Neural cell (in vitro differentiated cells): ENCODE measurements at regions not wholly inside any gene's neighbourhood (a gene's known extent, or its start where the extent isn't known, plus 50 kb on each side); places are given as distances from the start of the nearest gene placed in this dataset.

Source experiments
- H2AFZ ChIP-seq: fragments of 200-600, 300-800 bp; sonication (generic), shearing (Covaris generic); 2 replicates; pipeline ENCODE4 v1.6.0; 2014; ENCODE audit warnings: low read depth, mild to moderate bottlenecking, antibody characterized with exemption, low read length, moderate library complexity
- H3F3A ChIP-seq: fragments of 200-600 bp; shearing (Covaris generic); 2 replicates; pipeline ENCODE4 v1.6.1; 2016; ENCODE audit warnings: mild to moderate bottlenecking, moderate library complexity, mixed read lengths, antibody characterized with exemption, low read length; ENCODE audit not compliant: insufficient read depth, poor library complexity, severe bottlenecking
- H3K27ac ChIP-seq: fragments of 200-600, 300-800 bp; sonication (generic), shearing (Covaris generic); 2 replicates; pipeline ENCODE4 v1.5.1; 2014; ENCODE audit warnings: mild to moderate bottlenecking, low read length, moderate library complexity
- H3K27me3 ChIP-seq: fragments of 300-800, 200-600 bp; sonication (generic), shearing (Covaris generic); 2 replicates; pipeline ENCODE4 v1.6.0; 2014; ENCODE audit warnings: mild to moderate bottlenecking, low read depth, low read length, moderate library complexity; ENCODE audit not compliant: insufficient read depth
- H3K36me3 ChIP-seq: fragments of 300-800, 200-600 bp; sonication (generic), shearing (Covaris generic); 2 replicates; pipeline ENCODE4 v1.5.1; 2014; ENCODE audit warnings: mild to moderate bottlenecking, antibody characterized with exemption, low read length, moderate library complexity; ENCODE audit not compliant: insufficient read depth
- H3K4me2 ChIP-seq: fragments of 300-800, 200-600 bp; sonication (generic), shearing (Covaris generic); 2 replicates; pipeline ENCODE4 v1.6.0; 2014; ENCODE audit warnings: mild to moderate bottlenecking, low read length
- H3K4me3 ChIP-seq: fragments of 300-800, 200-600 bp; sonication (generic), shearing (Covaris generic); 2 replicates; pipeline ENCODE4 v1.5.1; 2014; ENCODE audit warnings: mild to moderate bottlenecking, low read length, moderate library complexity
- H3K79me2 ChIP-seq: fragments of 200-600 bp; shearing (Covaris generic); replicated peaks from 2 replicates; pipeline ENCODE4 v1.6.0; 2014; ENCODE audit warnings: mild to moderate bottlenecking, low read length, moderate library complexity; ENCODE audit not compliant: insufficient read depth
- H3K9ac ChIP-seq: fragments of 300-800, 200-600 bp; sonication (generic), shearing (Covaris generic); 2 replicates; pipeline ENCODE4 v1.6.1; 2016; ENCODE audit warnings: mild to moderate bottlenecking, low read length, mixed read lengths
- H3K9me2 ChIP-seq: fragments of 200-600 bp; shearing (Covaris generic); 2 replicates; pipeline ENCODE4 v1.6.1; 2016; ENCODE audit warnings: mild to moderate bottlenecking, low read length, mixed read lengths; ENCODE audit not compliant: insufficient read depth
- H3K9me3 ChIP-seq: fragments of 200-600, 300-800 bp; sonication (generic), shearing (Covaris generic); 2 replicates; pipeline ENCODE4 v1.6.1; 2016; ENCODE audit warnings: mild to moderate bottlenecking, mixed run types, low read length, moderate library complexity, mixed read lengths
- H4K20me1 ChIP-seq: fragments of 200-600 bp; shearing (Covaris generic); 2 replicates; pipeline ENCODE4 v1.6.1; 2016; ENCODE audit warnings: mild to moderate bottlenecking, mixed run types; ENCODE audit not compliant: insufficient read depth
- CTCF ChIP-seq: fragments of 450-650 bp; IDR thresholded peaks from 2 replicates; pipeline ENCODE4 v1.5.1; 2014; ENCODE audit warnings: antibody characterized with exemption, mild to moderate bottlenecking, moderate library complexity; ENCODE audit not compliant: poor library complexity, severe bottlenecking
- EP300 ChIP-seq: fragments of 450-650 bp; conservative IDR thresholded peaks from 2 replicates; pipeline ENCODE4 v1.6.1; 2014; ENCODE audit warnings: antibody characterized with exemption, mild to moderate bottlenecking, moderate library complexity; ENCODE audit not compliant: poor library complexity, severe bottlenecking
- EZH2 ChIP-seq: fragments of 200-600, 300-800 bp; shearing (Covaris generic), sonication (generic); IDR thresholded peaks from 2 replicates; pipeline ENCODE4 v1.6.1; 2014; ENCODE audit warnings: antibody characterized with exemption, low read length, borderline replicate concordance, mild to moderate bottlenecking; ENCODE audit not compliant: insufficient read depth, poor library complexity, severe bottlenecking
- MXI1 ChIP-seq: fragments of 450-650 bp; conservative IDR thresholded peaks from 2 replicates; pipeline ENCODE4 v1.6.1; 2014; ENCODE audit warnings: antibody characterized with exemption, mild to moderate bottlenecking; ENCODE audit not compliant: poor library complexity, severe bottlenecking
- POLR2AphosphoS5 ChIP-seq: IDR thresholded peaks from 2 replicates; pipeline ENCODE4 v1.6.1; 2012
- RAD21 ChIP-seq: fragments of 450-650 bp; conservative IDR thresholded peaks from 2 replicates; pipeline ENCODE4 v1.6.1; 2014; ENCODE audit warnings: antibody characterized with exemption, mild to moderate bottlenecking, moderate library complexity
- REST ChIP-seq: IDR thresholded peaks from 2 replicates; pipeline ENCODE4 v1.6.1; 2012; ENCODE audit warnings: borderline replicate concordance
- SMC3 ChIP-seq: fragments of 450-650 bp; conservative IDR thresholded peaks from 2 replicates; pipeline ENCODE4 v1.6.1; 2014; ENCODE audit warnings: antibody characterized with exemption, mild to moderate bottlenecking, moderate library complexity; ENCODE audit not compliant: poor library complexity
- TAF1 ChIP-seq: IDR thresholded peaks from 2 replicates; pipeline ENCODE4 v1.6.1; 2012; ENCODE audit warnings: low read depth

DNA sequence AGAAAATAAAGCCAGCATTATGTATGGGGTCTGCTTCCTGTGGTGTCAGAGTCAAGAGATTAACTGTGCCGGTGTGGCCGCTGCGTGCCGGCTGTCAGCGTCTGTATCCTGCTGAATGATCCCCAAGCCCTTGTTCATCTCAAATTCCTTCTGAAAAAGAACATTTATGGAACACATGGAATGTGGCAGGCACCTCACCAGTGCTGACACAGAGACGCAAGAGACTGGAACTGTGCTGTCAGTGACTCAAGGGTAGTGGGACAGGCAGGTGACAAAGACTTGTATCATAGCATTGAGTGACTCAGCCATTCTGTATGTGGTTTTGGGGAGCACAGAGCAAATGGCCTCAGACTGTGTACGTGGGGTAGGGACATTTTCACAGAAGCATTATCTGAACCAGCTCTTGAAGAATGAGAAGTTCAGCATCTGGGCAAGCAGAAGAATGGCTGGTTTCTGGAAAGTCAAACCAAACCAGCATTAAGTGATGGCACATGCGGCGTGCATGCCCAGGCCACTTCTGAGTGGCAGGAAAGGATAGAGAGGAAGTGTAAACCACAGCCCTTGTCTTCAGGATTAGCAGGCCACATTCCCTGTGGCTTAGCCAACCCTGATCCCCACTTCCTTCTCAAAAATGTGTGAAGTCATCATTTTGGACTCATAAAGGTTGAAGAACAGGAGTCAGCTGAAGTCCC is 54.0 kb upstream of the IRS2 start:
- Histone ChIP-seq H3K27ac (no peak overlapping the region), H3K79me2 (no peaks in the 10 kb centered on the region), H3K4me3 (no peak overlapping the region), H4K20me1 (no peaks in the 10 kb centered on the region), H3K4me2 (no peak overlapping the region), H3K36me3 (no peaks in the 10 kb centered on the region), H3K9me3 (no peaks in the 10 kb centered on the region), H3F3A (no peaks in the 10 kb centered on the region), H3K9ac (no peak overlapping the region), H3K27me3 (no peaks in the 10 kb centered on the region), H2AFZ (no peak overlapping the region), H3K9me2 (no peaks in the 10 kb centered on the region)
- TF ChIP-seq TAF1, result no peak
- no peak for TF ChIP-seq SMC3
- no peak for TF ChIP-seq EZH2
- TF ChIP-seq POLR2AphosphoS5, result no peak
- TF ChIP-seq EP300, result no peak
- no peak for TF ChIP-seq MXI1
- no peak for TF ChIP-seq REST
- no peak for TF ChIP-seq CTCF
- no peak for TF ChIP-seq RAD21

DNA sequence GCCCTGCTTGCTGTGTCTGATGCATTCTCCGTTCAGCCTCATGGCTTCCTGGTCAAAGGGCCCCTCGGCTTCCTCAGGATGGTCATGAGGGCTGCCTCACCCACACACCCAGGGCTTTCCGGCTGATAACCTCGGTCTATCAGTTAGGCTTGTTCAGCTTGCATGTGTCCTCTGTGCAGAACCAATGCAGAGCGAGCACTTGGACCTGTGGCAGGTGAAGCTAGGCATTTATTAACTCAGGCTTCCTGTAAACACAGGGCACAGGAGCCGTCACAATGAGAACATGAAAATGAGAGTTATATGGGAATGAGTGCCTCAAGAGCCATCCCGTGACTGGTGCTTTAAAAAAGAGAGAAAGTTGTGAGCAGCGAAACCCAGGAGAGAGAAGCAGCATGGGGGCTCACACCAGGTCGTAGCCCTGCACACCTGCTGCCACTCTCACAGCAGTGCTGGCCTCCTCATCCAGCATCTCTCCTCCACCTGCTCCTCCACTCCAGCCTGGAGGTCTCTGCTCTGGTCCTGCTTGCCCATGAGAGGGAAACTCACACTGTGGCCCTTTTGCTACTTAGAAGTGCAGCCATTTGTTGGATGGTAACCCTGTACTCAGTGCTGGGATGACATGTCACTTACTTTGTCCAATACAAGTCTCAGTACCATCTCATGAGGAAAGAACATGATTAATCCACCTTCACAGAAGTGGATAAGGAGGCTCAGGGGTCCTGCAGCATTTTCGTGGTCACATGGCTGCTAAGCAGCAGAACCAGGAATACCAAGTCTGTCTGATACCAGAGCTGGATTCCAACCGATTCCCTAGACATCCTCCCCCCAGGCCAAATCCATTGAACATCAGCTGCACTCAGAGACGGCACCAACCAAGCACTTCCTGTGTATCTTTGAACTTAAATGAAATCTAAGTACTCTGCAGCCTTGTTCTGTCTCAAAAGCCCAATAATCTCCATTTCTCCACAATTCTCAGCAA is 50.5 kb upstream of the IRS2 start:
- Histone ChIP-seq H3K9me2 (no peaks in the 10 kb centered on the region), H3K9ac (no peak overlapping the region), H3K27ac (no peak overlapping the region), H4K20me1 (no peaks in the 10 kb centered on the region), H3K4me3 (no peak overlapping the region), H3K79me2 (no peaks in the 10 kb centered on the region), H3K27me3 (no peaks in the 10 kb centered on the region), H3F3A (no peaks in the 10 kb centered on the region), H2AFZ (no peak overlapping the region), H3K9me3 (no peaks in the 10 kb centered on the region), H3K4me2 (no peak overlapping the region), H3K36me3 (no peaks in the 10 kb centered on the region)
- TF ChIP-seq MXI1 (no peak), EZH2 (no peak), RAD21 (no peak), EP300 (no peak), SMC3 (no peak), TAF1 (no peak), POLR2AphosphoS5 (no peak), CTCF (no peak), REST (no peak)
